GM19043 (cell line): ENCODE measurements at regions not wholly inside any gene's neighbourhood (a gene's known extent, or its start where the extent isn't known, plus 50 kb on each side); places are given as distances from the start of the nearest gene placed in this dataset.

Experiments
- ATAC-seq: cut with Tn5 transposase; IDR thresholded peaks from one replicate; pipeline ENCODE4 v1.9.1; 2021; ENCODE audit warnings: low read depth; ENCODE audit not compliant: unreplicated experiment

DNA sequence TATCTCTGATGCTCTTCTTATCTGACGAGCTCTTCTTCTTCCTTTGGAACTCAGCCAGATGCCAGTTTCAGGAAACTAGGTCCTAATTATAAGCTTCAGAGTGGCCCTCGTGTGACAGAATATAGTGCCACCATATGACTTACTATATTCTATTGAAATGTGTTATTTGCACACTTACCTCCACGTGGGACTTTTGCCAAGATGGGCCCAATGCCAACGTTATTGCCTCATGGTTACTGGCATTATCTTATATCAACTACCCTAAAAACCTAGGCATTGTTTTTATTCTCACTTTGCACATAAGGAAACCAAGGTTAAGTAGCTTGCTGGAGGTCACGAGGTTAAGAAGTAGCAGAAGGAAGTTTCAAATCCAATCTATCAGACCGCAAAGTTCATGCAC, 71.3 kb upstream of the SLCO3A1 start:
- no peak for ATAC-seq

DNA sequence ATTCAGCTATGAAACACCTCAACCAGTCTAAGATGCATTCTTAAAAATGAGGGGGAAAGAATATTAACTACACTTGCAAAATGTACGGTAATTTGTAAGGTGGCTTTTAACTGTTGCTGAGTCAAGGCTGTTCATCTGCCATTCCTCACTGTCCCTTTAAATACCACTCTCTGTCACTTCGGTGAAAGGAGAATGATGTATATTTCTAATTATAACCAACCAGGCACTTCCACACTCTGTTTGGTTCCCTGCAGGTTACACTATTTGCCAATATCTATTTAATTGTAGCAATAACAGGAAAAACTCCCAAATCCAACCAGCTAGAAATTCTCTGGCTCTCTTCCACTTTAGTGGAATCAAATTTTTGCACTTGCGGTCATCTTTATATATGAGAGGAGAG, 70.5 kb upstream of the SLCO3A1 start:
- no peak for ATAC-seq

DNA sequence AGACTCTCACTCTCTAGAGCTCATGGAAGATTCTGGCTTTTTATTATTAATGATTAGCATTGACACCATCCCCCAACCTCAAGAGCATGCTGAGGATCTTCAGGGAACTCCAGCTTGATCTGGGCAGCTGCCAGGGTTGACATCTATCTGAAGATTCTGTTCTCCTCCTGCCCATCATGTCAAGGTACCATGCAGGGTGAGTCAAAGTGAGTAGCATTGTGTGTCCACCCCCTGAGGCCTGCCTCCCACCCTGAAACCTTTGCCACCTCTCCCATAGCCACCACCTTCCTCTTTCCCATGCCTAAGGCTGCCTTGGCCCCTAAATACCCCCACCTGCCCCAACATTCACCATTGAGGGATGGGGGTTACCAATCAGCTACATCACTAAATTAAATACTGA, 70.1 kb upstream of the SLCO3A1 start:
- no peak for ATAC-seq

GRCh38 chr15:91784973-91785709, 68.4 kb upstream of the SLCO3A1 start:
- no peak for ATAC-seq

GRCh38 chr15:91787198-91787597, 66.3 kb upstream of the SLCO3A1 start:
- no peak for ATAC-seq

GRCh38 chr15:91789136-91789535, 64.4 kb upstream of the SLCO3A1 start:
- no peak for ATAC-seq

DNA sequence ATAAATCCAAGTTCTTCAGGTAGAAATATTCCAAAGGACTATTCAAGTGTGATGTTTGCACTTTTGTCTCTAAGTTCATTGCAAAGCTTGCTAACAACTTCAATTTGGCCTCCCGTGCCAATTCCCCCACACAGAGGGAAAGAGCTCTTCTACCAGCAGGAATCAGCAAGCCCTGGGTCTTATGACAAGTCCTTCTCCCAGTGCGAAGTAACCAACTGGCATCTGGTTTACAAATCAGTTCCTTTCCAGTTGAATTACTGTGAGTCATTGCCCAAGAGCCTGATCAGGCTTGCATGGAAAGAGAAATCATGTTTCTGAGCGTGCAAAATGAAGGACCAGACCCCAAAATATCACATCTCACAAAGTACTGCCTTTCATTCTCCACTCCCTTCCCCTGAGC, 62.7 kb upstream of the SLCO3A1 start:
- no peak for ATAC-seq

GRCh38 chr15:91793771-91794170, 59.7 kb upstream of the SLCO3A1 start:
- no peak for ATAC-seq

- no peak for ATAC-seq
Observed at GRCh38 chr15:91795235-91795634, 58.3 kb upstream of the SLCO3A1 start.

- ATAC-seq = no peak
Observed at GRCh38 chr15:91801836-91802534, 51.5 kb upstream of the SLCO3A1 start.

DNA sequence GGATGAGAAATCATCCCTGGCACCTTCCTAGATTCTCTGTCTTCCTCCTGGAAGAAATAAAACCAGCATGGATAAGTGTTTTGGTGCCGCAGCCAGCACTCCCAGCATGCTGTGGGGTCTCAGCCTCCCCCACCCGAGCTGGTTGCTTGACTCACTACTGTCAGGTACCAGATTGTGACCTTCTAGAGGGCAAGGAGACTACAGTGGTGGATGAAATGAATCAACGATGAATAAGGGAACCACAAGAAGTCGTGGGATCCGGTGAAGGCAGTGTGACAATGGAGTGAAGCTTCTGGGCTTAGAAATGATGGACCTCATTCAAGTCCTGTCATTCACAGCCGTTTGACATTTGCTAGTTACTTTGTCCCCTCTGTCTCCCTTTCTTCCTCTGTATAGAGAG, 50.2 kb upstream of the SLCO3A1 start:
- ATAC-seq = no peak
